ENCODE measurements at regions not wholly inside any gene's neighbourhood (a gene's known extent, or its start where the extent isn't known, plus 50 kb on each side); places are given as distances from the start of the nearest gene placed in this dataset.

DNA sequence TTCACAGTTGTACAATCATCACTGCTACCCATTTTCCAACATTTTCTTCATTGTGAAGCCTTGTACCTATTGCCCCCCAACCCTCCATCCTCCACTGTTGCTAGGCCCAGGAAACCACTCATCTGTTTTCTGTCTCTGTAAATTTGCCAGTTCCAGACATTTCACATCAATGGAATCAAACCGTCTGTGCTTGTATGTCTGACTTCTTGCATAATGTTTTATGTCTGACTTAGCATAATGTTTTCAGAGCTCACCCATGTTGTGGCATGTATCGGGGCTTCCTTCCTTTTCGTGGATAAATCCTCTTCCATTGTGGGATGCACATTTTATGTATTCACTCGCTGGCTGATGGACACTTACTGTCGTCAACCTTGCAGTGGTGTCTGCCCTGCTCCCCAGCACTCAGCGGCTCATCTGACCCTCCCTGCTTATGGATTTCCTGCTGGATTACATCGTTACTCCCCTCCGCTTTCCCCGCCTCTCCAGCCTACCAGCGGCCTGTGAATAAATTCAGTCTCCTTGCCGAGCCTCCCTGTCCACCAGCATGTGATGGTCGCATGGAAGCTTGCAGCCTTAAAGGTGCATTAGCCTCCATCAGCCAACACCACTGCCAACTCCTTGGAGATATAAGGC, 727.6 kb upstream of the TMEM132C start:
- Mint-ChIP-seq H3K36me3 (ENCODE audit: insufficient read depth, unreplicated experiment) (no peaks in the 10 kb centered on the region), H3K9me3 (ENCODE audit: unreplicated experiment) (peaks cover 15% of the 10 kb centered on the region), H3K27ac (ENCODE audit: low read depth, unreplicated experiment) (no peak overlapping the region), H3K4me1 (ENCODE audit: insufficient read depth, unreplicated experiment) (no peaks in the 10 kb centered on the region), H3K4me3 (ENCODE audit: unreplicated experiment) (no peak overlapping the region), H3K27me3 (ENCODE audit: insufficient read depth, unreplicated experiment) (no peaks in the 10 kb centered on the region)
- ChIA-PET POLR2A (no interaction called here), CTCF (interaction anchor here (0.8 kb wide), 1 partner anchor 489 kb away, joined by 3 read pairs; no protein-coding TSS in a partner anchor)
- BruUV-seq (replicated peaks) = no TSS peak
- intact Hi-C loops (cut with micrococcal nuclease) = no loop called here
- DNase-seq (ENCODE audit: unreplicated experiment) = no peak
- no peak for TF ChIP-seq CTCF (IDR thresholded peaks at IDR 0.05; ENCODE audit: unreplicated experiment)

- TF ChIP-seq CTCF (IDR thresholded peaks at IDR 0.05; ENCODE audit: unreplicated experiment) = no peak
- Mint-ChIP-seq H3K27me3 (ENCODE audit: insufficient read depth, unreplicated experiment) (no peaks in the 10 kb centered on the region), H3K36me3 (ENCODE audit: insufficient read depth, unreplicated experiment) (no peaks in the 10 kb centered on the region), H3K27ac (ENCODE audit: low read depth, unreplicated experiment) (no peak overlapping the region), H3K4me3 (ENCODE audit: unreplicated experiment) (no peak overlapping the region), H3K9me3 (ENCODE audit: unreplicated experiment) (peaks cover 15% of the 10 kb centered on the region), H3K4me1 (ENCODE audit: insufficient read depth, unreplicated experiment) (no peaks in the 10 kb centered on the region)
- DNase-seq (ENCODE audit: unreplicated experiment) = no peak
- ChIA-PET CTCF (interaction anchor here (0.6 kb wide), 1 partner anchor 139 kb away, joined by 3 read pairs; no protein-coding TSS in a partner anchor), POLR2A (no interaction called here)
- BruUV-seq (replicated peaks) = no TSS peak
- intact Hi-C loops (cut with micrococcal nuclease) = no loop called here
These were observed 724.6 kb upstream of the TMEM132C start for GRCh38 chr12:127542391-127542790.

DNA sequence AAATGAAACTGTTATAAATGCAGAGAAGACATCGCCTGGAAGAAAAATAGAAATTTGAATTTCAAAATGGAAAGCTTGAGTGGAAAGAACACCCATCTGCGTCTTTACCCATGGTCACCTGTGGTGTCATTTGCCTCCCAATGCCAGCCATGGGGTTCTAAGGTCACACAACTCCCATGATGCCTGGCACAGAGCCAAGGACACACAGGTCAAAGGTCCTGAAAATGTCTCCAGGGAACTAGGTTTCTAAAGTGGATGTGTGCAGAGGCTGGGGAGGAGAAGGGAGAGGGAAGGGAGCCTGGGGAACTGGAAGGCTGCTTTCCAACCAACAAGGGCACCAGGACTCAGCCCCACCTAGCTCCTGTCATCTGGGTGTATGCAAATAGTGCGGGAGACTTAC, 724.0 kb upstream of the TMEM132C start:
- ChIA-PET CTCF (no interaction called here), POLR2A (no interaction called here)
- no peak for DNase-seq (ENCODE audit: unreplicated experiment)
- Mint-ChIP-seq H3K27ac (ENCODE audit: low read depth, unreplicated experiment) (no peak overlapping the region), H3K36me3 (ENCODE audit: insufficient read depth, unreplicated experiment) (no peaks in the 10 kb centered on the region), H3K27me3 (ENCODE audit: insufficient read depth, unreplicated experiment) (no peaks in the 10 kb centered on the region), H3K4me1 (ENCODE audit: insufficient read depth, unreplicated experiment) (no peaks in the 10 kb centered on the region), H3K4me3 (ENCODE audit: unreplicated experiment) (no peak overlapping the region), H3K9me3 (ENCODE audit: unreplicated experiment) (peaks cover 15% of the 10 kb centered on the region)
- no peak for TF ChIP-seq CTCF (IDR thresholded peaks at IDR 0.05; ENCODE audit: unreplicated experiment)
- BruUV-seq (replicated peaks) = no TSS peak
- intact Hi-C loops (cut with micrococcal nuclease) = no loop called here

- DNase-seq (ENCODE audit: unreplicated experiment) = no peak
- Mint-ChIP-seq H3K9me3 (ENCODE audit: unreplicated experiment) (no peaks in the 10 kb centered on the region), H3K27ac (ENCODE audit: low read depth, unreplicated experiment) (no peak overlapping the region), H3K27me3 (ENCODE audit: insufficient read depth, unreplicated experiment) (no peaks in the 10 kb centered on the region), H3K36me3 (ENCODE audit: insufficient read depth, unreplicated experiment) (no peaks in the 10 kb centered on the region), H3K4me1 (ENCODE audit: insufficient read depth, unreplicated experiment) (peaks cover 6% of the 10 kb centered on the region), H3K4me3 (ENCODE audit: unreplicated experiment) (no peak overlapping the region)
- ChIA-PET POLR2A (no interaction called here), CTCF (no interaction called here)
- no peak for TF ChIP-seq CTCF (IDR thresholded peaks at IDR 0.05; ENCODE audit: unreplicated experiment)
- no TSS peak for BruUV-seq (replicated peaks)
- intact Hi-C loops (cut with micrococcal nuclease) = no loop called here
These were observed 720.1 kb upstream of the TMEM132C start for GRCh38 chr12:127546721-127547505.
